GM12878 (cell line): ENCODE measurements at regions not wholly inside any gene's neighbourhood (a gene's known extent, or its start where the extent isn't known, plus 50 kb on each side); places are given as distances from the start of the nearest gene placed in this dataset.

ENCODE experiments used
- ATAC-seq: fragments of 200-7000 bp; cut with Tn5 transposase; 3 replicates; pipeline ENCODE4 v1.9.1; 2020; ENCODE audit warnings: mild to moderate bottlenecking, moderate library complexity
- BruUV-seq: library from RNA; stranded (reverse); fragments of 400-500 nt; replicated peaks from 2 replicates; lab custom pipeline; 2021; lab: Mats Ljungman, UMichigan
- CTCF ChIA-PET: fragments of 300-600 bp; sonication (Branson Sonifier 250); formaldehyde crosslinking; extraction: SDS; loops from one replicate; lab custom pipeline; 2021; ENCODE audit warnings: inconsistent platforms; lab: Yijun Ruan, JAX
- POLR2A ChIA-PET: fragments of 350-600 bp; formaldehyde crosslinking; extraction: SDS; loops from one replicate; lab custom pipeline; 2021; ENCODE audit warnings: inconsistent platforms; lab: Charles Lee
- RAD21 ChIA-PET: fragments of 300-600 bp; sonication (Branson Sonifier 250); formaldehyde crosslinking; loops from one replicate; lab custom pipeline; 2023; ENCODE audit warnings: antibody characterized with exemption; ENCODE audit not compliant: unreplicated experiment; lab: Charles Lee
- SMC1A ChIA-PET: fragments of 300-600 bp; sonication (Branson Sonifier 250); formaldehyde crosslinking; loops from one replicate; lab custom pipeline; 2023; ENCODE audit not compliant: unreplicated experiment, uncharacterized antibody; lab: Charles Lee
- DNase-seq: peaks from one replicate; pipeline ENCODE4 v3.0.0-alpha.2; 2011; ENCODE audit warnings: low read depth, low spot score
- FAIRE-seq: peaks from 3 replicates; lab custom pipeline; 2011; peaks lifted over from hg19 to GRCh38; lab: Jason Lieb, UNC
- H2AFZ ChIP-seq: 2 replicates; pipeline ENCODE4 v1.6.0; 2011; ENCODE audit warnings: low read depth, low read length, control low read depth; ENCODE audit not compliant: control insufficient read depth
- H3K27ac ChIP-seq: 2 replicates; pipeline ENCODE4 v1.5.1; 2011; ENCODE audit warnings: control low read depth; ENCODE audit not compliant: control insufficient read depth, insufficient read depth
- H3K27me3 ChIP-seq, 2 experiments: replicated peaks in 1 of 2; 2 replicates each; pipeline versions ENCODE4 v1.6.0 to v1.6.1; 2011; ENCODE audit warnings: low read length in 1 of 2; ENCODE audit not compliant: control insufficient read depth in 2 of 2, insufficient read depth in 2 of 2
- H3K36me3 ChIP-seq, 2 experiments: 2 replicates each; pipeline ENCODE4 v1.5.1; 2011; ENCODE audit warnings: low read length in 1 of 2; ENCODE audit not compliant: control insufficient read depth in 2 of 2, insufficient read depth in 2 of 2
- H3K4me1 ChIP-seq: 2 replicates; pipeline ENCODE4 v1.6.1; 2011; ENCODE audit warnings: mild to moderate bottlenecking, low read length, moderate library complexity, mixed read lengths; ENCODE audit not compliant: control insufficient read depth, insufficient read depth
- H3K4me2 ChIP-seq: 2 replicates; pipeline ENCODE4 v1.6.0; 2011; ENCODE audit warnings: control low read depth; ENCODE audit not compliant: control insufficient read depth, insufficient read depth
- H3K4me3 ChIP-seq: fragments of 200-600 bp; sonication (generic); 2 replicates; pipeline ENCODE4 v1.5.1; 2016
- H3K79me2 ChIP-seq: 2 replicates; pipeline ENCODE4 v1.6.0; 2011; ENCODE audit warnings: low read length; ENCODE audit not compliant: control insufficient read depth, insufficient read depth
- H3K9ac ChIP-seq: 2 replicates; pipeline ENCODE4 v1.8.0; 2011; ENCODE audit warnings: low read length, control low read depth, mixed read lengths; ENCODE audit not compliant: control insufficient read depth, insufficient read depth
- H3K9me3 ChIP-seq: replicated peaks from 3 replicates; pipeline ENCODE4 v1.5.1; 2011; ENCODE audit warnings: mild to moderate bottlenecking, low read length; ENCODE audit not compliant: control insufficient read depth, insufficient read depth
- H4K20me1 ChIP-seq: 2 replicates; pipeline ENCODE4 v1.6.0; 2011; ENCODE audit not compliant: control insufficient read depth, insufficient read depth
- CBX3 ChIP-seq: fragments of 200-600 bp; sonication (generic); IDR thresholded peaks from 2 replicates; pipeline ENCODE4 v1.6.1; 2016; ENCODE audit warnings: low read depth, borderline replicate concordance
- HCFC1 ChIP-seq: fragments of 150-350 bp; IDR thresholded peaks from 2 replicates; pipeline ENCODE4 v1.6.1; 2014; ENCODE audit warnings: low read length
- RELB ChIP-seq: fragments of 450-650 bp; IDR thresholded peaks from 2 replicates; pipeline ENCODE4 v1.6.1; 2017; ENCODE audit warnings: low read depth, mild to moderate bottlenecking, moderate library complexity
- SREBF1 ChIP-seq: IDR thresholded peaks from 2 replicates; pipeline ENCODE4 v1.6.1; 2012; ENCODE audit warnings: mild to moderate bottlenecking, low read length
- TAF1 ChIP-seq: IDR thresholded peaks from 2 replicates; pipeline ENCODE4 v1.6.1; 2011; ENCODE audit warnings: mild to moderate bottlenecking, low read depth, low read length, borderline replicate concordance
- TARDBP ChIP-seq: IDR thresholded peaks from 2 replicates; pipeline ENCODE4 v1.6.1; 2016; ENCODE audit warnings: borderline replicate concordance
- TBL1XR1 ChIP-seq: IDR thresholded peaks from 2 replicates; pipeline ENCODE4 v1.6.1; 2012; ENCODE audit warnings: low read depth, low read length, improper control_type of control experiment
- TCF3 ChIP-seq: IDR thresholded peaks from 2 replicates; pipeline ENCODE4 v1.6.1; 2012; ENCODE audit warnings: low read depth, mild to moderate bottlenecking, low read length, borderline replicate concordance; ENCODE audit not compliant: insufficient read depth
- WGBS: methylation state at CpG from one replicate; pipeline ENCODE4 v1.1.6; 2016; ENCODE audit warnings: low lambda C conversion rate; ENCODE audit not compliant: insufficient replicate concordance, insufficient coverage; ENCODE audit errors: missing lambda C conversion rate; 5-methylcytosine and 5-hydroxymethylcytosine counted together
- in situ Hi-C: fragments of 300-500 bp; cut with MboI; formaldehyde crosslinking; loops from 9 replicates; pipeline ENCODE4 v1.14.3; 2018; ENCODE audit warnings: mixed read lengths
- intact Hi-C: fragments of 100-400 bp; cut with micrococcal nuclease; formaldehyde crosslinking; loops from one replicate; pipeline ENCODE4 v1.14.2; 2022; ENCODE audit not compliant: unreplicated experiment
- TF ChIP-seq, protein P1 (sequence below): fragments of 450-650 bp; IDR thresholded peaks from 2 replicates; pipeline ENCODE4 v1.6.1; 2017; ENCODE audit warnings: antibody characterized with exemption, mild to moderate bottlenecking, moderate library complexity

DNA sequence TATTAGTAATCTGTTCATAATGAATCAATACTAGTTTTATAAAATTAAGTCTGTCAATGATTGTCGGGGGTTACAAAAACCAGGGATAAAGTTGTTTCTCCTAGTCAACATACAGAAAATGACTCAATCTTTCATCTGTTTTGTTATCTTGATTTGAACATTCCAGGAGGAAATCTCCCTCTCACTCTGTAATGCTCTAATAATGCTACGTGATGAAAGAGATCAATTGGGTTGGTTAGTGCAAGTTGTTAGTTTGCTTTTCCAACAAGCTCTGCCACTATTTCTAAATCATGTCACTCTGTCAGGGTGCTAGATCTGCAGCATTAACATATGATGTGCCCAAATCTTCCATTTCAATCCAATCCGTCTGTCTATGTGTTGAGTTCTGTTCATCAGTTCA, 379.5 kb upstream of the GJE1 start:
- FAIRE-seq (no peak), ATAC-seq (no peak), DNase-seq (no peak)
- H3K27me3 ChIP-seq, result no peaks in the 10 kb centered on the region
- H2AFZ ChIP-seq, result no peak overlapping the region
- no peak overlapping the region for H3K4me3 ChIP-seq
- H3K4me2 ChIP-seq, result no peak overlapping the region
- H3K9me3 ChIP-seq, result no peaks in the 10 kb centered on the region
- intact Hi-C loops (no loop called here), in situ Hi-C loops (no loop called here)
- ChIA-PET CTCF (no interaction called here), POLR2A (no interaction called here), SMC1A (no interaction called here), RAD21 (no interaction called here)
- TF ChIP-seq TARDBP (no peak), TCF3 (no peak), HCFC1 (no peak), TAF1 (no peak), TBL1XR1 (no peak), RELB (no peak), SREBF1 (no peak), CBX3 (no peak)
- TF ChIP-seq, protein P1, sequence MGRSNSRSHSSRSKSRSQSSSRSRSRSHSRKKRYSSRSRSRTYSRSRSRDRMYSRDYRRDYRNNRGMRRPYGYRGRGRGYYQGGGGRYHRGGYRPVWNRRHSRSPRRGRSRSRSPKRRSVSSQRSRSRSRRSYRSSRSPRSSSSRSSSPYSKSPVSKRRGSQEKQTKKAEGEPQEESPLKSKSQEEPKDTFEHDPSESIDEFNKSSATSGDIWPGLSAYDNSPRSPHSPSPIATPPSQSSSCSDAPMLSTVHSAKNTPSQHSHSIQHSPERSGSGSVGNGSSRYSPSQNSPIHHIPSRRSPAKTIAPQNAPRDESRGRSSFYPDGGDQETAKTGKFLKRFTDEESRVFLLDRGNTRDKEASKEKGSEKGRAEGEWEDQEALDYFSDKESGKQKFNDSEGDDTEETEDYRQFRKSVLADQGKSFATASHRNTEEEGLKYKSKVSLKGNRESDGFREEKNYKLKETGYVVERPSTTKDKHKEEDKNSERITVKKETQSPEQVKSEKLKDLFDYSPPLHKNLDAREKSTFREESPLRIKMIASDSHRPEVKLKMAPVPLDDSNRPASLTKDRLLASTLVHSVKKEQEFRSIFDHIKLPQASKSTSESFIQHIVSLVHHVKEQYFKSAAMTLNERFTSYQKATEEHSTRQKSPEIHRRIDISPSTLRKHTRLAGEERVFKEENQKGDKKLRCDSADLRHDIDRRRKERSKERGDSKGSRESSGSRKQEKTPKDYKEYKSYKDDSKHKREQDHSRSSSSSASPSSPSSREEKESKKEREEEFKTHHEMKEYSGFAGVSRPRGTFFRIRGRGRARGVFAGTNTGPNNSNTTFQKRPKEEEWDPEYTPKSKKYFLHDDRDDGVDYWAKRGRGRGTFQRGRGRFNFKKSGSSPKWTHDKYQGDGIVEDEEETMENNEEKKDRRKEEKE, result no peak
- no peaks in the 10 kb centered on the region for H4K20me1 ChIP-seq
- H3K9ac ChIP-seq, result no peak overlapping the region
- H3K79me2 ChIP-seq, result no peaks in the 10 kb centered on the region
- H3K36me3 ChIP-seq, result no peaks in the 10 kb centered on the region
- 72% methylated on average over 3 of the region's 3 CpGs for WGBS
- no TSS peak for BruUV-seq
- H3K4me1 ChIP-seq, result no peaks in the 10 kb centered on the region
- no peak overlapping the region for H3K27ac ChIP-seq
